A549 (cell line): ENCODE measurements at regions not wholly inside any gene's neighbourhood (a gene's known extent, or its start where the extent isn't known, plus 50 kb on each side); places are given as distances from the start of the nearest gene placed in this dataset.

Source experiments
- ATAC-seq, 2 experiments: fragments of 200-7000 bp in 1 of 2; fragments of >200 bp in 1 of 2; cut with Nextera tagmentation in 1 of 2; cut with Tn5 transposase in 1 of 2; 3 replicates each; pipeline versions ENCODE4 v1.8.0 to v1.9.1; 2018 to 2020; ENCODE audit warnings: mild to moderate bottlenecking in 1 of 2, moderate library complexity in 1 of 2
- CTCF ChIA-PET: fragments of 300-600 bp; sonication (Branson Sonifier 250); formaldehyde crosslinking; extraction: SDS; loops from one replicate; lab custom pipeline; 2021; ENCODE audit warnings: antibody characterized with exemption, inconsistent platforms; lab: Yijun Ruan, JAX
- POLR2A ChIA-PET: fragments of 350-600 bp; formaldehyde crosslinking; extraction: SDS; loops from one replicate; lab custom pipeline; 2021; ENCODE audit warnings: antibody characterized with exemption, inconsistent platforms; lab: Yijun Ruan, JAX
- DNase-seq, 2 experiments: peaks; one replicate each; pipeline versions ENCODE4 v3.0.0 to v3.0.0-alpha.2; 2011 to 2016; ENCODE audit warnings: low read depth in 1 of 2, low spot score in 1 of 2
- FAIRE-seq: peaks from 2 replicates; lab custom pipeline; 2011; peaks lifted over from hg19 to GRCh38; lab: Jason Lieb, UNC
- H3K27ac ChIP-seq, 2 experiments: fragments of >200 bp; sonication (Bioruptor Twin); formaldehyde crosslinking; 3 replicates each; pipeline ENCODE4 v1.5.1; 2016 to 2017
- H3K4me1 ChIP-seq: fragments of >200 bp; sonication (Bioruptor Twin); formaldehyde crosslinking; 3 replicates; pipeline ENCODE4 v1.6.1; 2016
- H3K4me2 ChIP-seq: fragments of >200 bp; sonication (Bioruptor Twin); formaldehyde crosslinking; 3 replicates; pipeline ENCODE4 v1.6.1; 2016
- H3K4me3 ChIP-seq: fragments of >200 bp; sonication (Bioruptor Twin); formaldehyde crosslinking; 3 replicates; pipeline ENCODE4 v1.5.1; 2016
- H3K9me3 ChIP-seq: fragments of >200 bp; sonication (Bioruptor Twin); formaldehyde crosslinking; 3 replicates; pipeline ENCODE4 v1.6.1; 2016
- CHD4 ChIP-seq: fragments of 200-600 bp; sonication (generic); IDR thresholded peaks from 2 replicates; pipeline ENCODE4 v1.6.1; 2016; ENCODE audit warnings: antibody characterized with exemption, mild to moderate bottlenecking, borderline replicate concordance
- EHF ChIP-seq: fragments of 250-450 bp; sonication (Bioruptor Pico); IDR thresholded peaks from 2 replicates; pipeline ENCODE4 v1.5.0; 2020; ENCODE audit warnings: mild to moderate bottlenecking
- ESRRA ChIP-seq: fragments of 150-350 bp; IDR thresholded peaks from 2 replicates; pipeline ENCODE4 v1.6.1; 2014; ENCODE audit warnings: mild to moderate bottlenecking, low read length, borderline replicate concordance
- FOSL2 ChIP-seq, 2 experiments: fragments of 450-650 bp in 1 of 2; fragments of >200 bp in 1 of 2; sonication (Bioruptor Twin) in 1 of 2; formaldehyde crosslinking; IDR thresholded peaks; 2 replicates each; pipeline versions ENCODE4 v1.5.0 to v1.6.1; 2016 to 2020; ENCODE audit warnings: mild to moderate bottlenecking in 1 of 2, moderate library complexity in 1 of 2
- JUNB ChIP-seq: fragments of >200 bp; sonication (Bioruptor Twin); formaldehyde crosslinking; IDR thresholded peaks from 2 replicates; pipeline ENCODE4 v1.6.1; 2016
- KDM1A ChIP-seq: fragments of 200-600 bp; sonication (generic); IDR thresholded peaks from 2 replicates; pipeline ENCODE4 v1.6.1; 2016; ENCODE audit warnings: low read depth, mild to moderate bottlenecking
- KDM5A ChIP-seq: fragments of 200-600 bp; sonication (generic); IDR thresholded peaks from 2 replicates; pipeline ENCODE4 v1.6.1; 2016; ENCODE audit warnings: antibody characterized with exemption, mild to moderate bottlenecking
- NFE2L2 ChIP-seq: fragments of 150-350 bp; conservative IDR thresholded peaks from 2 replicates; pipeline ENCODE4 v1.6.1; 2014; ENCODE audit warnings: low read length
- POLR2A ChIP-seq: IDR thresholded peaks from 2 replicates; pipeline ENCODE4 v1.6.1; 2012; ENCODE audit warnings: mild to moderate bottlenecking, low read length
- POLR2AphosphoS2 ChIP-seq: conservative IDR thresholded peaks from 2 replicates; pipeline ENCODE4 v1.6.1; 2012; ENCODE audit warnings: low read length, improper control_type of control experiment, inconsistent platforms
- RAD21 ChIP-seq, 2 experiments: fragments of >200 bp in 1 of 2; sonication (Bioruptor Twin) in 1 of 2; formaldehyde crosslinking in 1 of 2; IDR thresholded peaks in 1 of 2; conservative IDR thresholded peaks in 1 of 2; 2 replicates in 1 of 2; 3 replicates in 1 of 2; pipeline ENCODE4 v1.6.1; 2012 to 2018; ENCODE audit warnings: inconsistent platforms in 1 of 2
- RNF2 ChIP-seq: fragments of 200-600 bp; sonication (generic); IDR thresholded peaks from 2 replicates; pipeline ENCODE4 v1.6.1; 2016; ENCODE audit warnings: low read depth, mild to moderate bottlenecking, antibody characterized with exemption, moderate library complexity, borderline replicate concordance
- SREBF2 ChIP-seq: fragments of 450-650 bp; IDR thresholded peaks from 2 replicates; pipeline ENCODE4 v1.6.1; 2014; ENCODE audit warnings: mild to moderate bottlenecking, moderate library complexity
- ZC3H11A ChIP-seq: fragments of 450-650 bp; IDR thresholded peaks from 2 replicates; pipeline ENCODE4 v1.6.1; 2014; ENCODE audit warnings: antibody characterized with exemption, mild to moderate bottlenecking
- WGBS: methylation state at CpG from one replicate; pipeline ENCODE4 v1.1.6; 2017; ENCODE audit errors: missing lambda C conversion rate; 5-methylcytosine and 5-hydroxymethylcytosine counted together
- TF ChIP-seq, protein P1 (sequence below): fragments of 250-450 bp; sonication (Bioruptor Pico); IDR thresholded peaks from 2 replicates; pipeline ENCODE4 v1.5.0; 2021; ENCODE audit warnings: mild to moderate bottlenecking, moderate library complexity, borderline replicate concordance
- TF ChIP-seq, protein P2 (sequence below): fragments of 250-450 bp; sonication (Bioruptor Pico); IDR thresholded peaks from 2 replicates; pipeline ENCODE4 v1.5.0; 2020; ENCODE audit warnings: low read depth, mild to moderate bottlenecking, moderate library complexity
- TF ChIP-seq, protein P3 (sequence below): fragments of >200 bp; sonication (Bioruptor Twin); formaldehyde crosslinking; IDR thresholded peaks from 2 replicates; pipeline ENCODE4 v1.6.1; 2016
- TF ChIP-seq, protein P4 (sequence below): IDR thresholded peaks from 2 replicates; pipeline ENCODE4 v1.6.1; 2012
- TF ChIP-seq, protein P5 (sequence below): fragments of 150-350 bp; IDR thresholded peaks from 2 replicates; pipeline ENCODE4 v1.6.1; 2014; ENCODE audit warnings: low read depth, mild to moderate bottlenecking, low read length

DNA sequence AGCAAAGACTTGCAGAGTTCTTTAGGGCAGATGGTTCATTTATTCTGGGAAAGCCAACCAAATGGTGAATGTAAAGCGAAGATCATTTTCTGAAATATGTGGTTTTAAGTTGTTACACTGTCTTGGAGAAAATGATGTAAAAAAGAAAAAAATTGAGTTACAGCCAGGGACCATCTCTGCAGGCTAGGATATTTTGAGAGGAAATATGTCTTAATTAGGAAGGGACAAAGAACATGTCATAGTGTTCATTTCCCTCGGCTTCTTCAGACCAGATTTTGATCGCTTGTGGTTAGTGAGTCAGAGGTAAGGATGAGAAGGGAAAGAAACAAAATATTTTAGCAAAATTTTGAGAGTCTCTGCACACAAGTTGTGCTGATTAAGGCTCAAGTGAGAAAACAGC lies 59.0 kb upstream of the C1QTNF7 start:
- WGBS, result 33% methylated on average over 3 of the region's 3 CpGs
- Histone ChIP-seq H3K4me1 (no peaks in the 10 kb centered on the region), H3K27ac (no peak overlapping the region), H3K4me2 (no peak overlapping the region), H3K9me3 (no peaks in the 10 kb centered on the region), H3K4me3 (no peak overlapping the region)
- DNase-seq (no peak), ATAC-seq (no peak), FAIRE-seq (no peak)
- POLR2A ChIA-PET, result no interaction called here
- TF ChIP-seq, protein P1, sequence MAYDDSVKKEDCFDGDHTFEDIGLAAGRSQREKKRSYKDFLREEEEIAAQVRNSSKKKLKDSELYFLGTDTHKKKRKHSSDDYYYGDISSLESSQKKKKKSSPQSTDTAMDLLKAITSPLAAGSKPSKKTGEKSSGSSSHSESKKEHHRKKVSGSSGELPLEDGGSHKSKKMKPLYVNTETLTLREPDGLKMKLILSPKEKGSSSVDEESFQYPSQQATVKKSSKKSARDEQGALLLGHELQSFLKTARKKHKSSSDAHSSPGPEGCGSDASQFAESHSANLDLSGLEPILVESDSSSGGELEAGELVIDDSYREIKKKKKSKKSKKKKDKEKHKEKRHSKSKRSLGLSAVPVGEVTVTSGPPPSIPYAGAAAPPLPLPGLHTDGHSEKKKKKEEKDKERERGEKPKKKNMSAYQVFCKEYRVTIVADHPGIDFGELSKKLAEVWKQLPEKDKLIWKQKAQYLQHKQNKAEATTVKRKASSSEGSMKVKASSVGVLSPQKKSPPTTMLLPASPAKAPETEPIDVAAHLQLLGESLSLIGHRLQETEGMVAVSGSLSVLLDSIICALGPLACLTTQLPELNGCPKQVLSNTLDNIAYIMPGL, result no peak
- TF ChIP-seq, protein P2, sequence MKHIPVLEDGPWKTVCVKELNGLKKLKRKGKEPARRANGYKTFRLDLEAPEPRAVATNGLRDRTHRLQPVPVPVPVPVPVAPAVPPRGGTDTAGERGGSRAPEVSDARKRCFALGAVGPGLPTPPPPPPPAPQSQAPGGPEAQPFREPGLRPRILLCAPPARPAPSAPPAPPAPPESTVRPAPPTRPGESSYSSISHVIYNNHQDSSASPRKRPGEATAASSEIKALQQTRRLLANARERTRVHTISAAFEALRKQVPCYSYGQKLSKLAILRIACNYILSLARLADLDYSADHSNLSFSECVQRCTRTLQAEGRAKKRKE (CRISPR knock-in tag), result no peak
- no peak for TF ChIP-seq RNF2
- TF ChIP-seq KDM5A, result no peak
- TF ChIP-seq, protein P3, sequence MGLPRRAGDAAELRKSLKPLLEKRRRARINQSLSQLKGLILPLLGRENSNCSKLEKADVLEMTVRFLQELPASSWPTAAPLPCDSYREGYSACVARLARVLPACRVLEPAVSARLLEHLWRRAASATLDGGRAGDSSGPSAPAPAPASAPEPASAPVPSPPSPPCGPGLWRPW, result no peak
- TF ChIP-seq, protein P4, sequence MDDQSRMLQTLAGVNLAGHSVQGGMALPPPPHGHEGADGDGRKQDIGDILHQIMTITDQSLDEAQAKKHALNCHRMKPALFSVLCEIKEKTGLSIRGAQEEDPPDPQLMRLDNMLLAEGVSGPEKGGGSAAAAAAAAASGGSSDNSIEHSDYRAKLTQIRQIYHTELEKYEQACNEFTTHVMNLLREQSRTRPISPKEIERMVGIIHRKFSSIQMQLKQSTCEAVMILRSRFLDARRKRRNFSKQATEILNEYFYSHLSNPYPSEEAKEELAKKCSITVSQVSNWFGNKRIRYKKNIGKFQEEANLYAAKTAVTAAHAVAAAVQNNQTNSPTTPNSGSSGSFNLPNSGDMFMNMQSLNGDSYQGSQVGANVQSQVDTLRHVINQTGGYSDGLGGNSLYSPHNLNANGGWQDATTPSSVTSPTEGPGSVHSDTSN, result no peak
- TF ChIP-seq CHD4, result no peak
- no peak for TF ChIP-seq FOSL2 (IDR thresholded peaks at IDR 0.05)
- TF ChIP-seq FOSL2 (CRISPR knock-in tag; IDR thresholded peaks at IDR 0.05), result no peak
- no peak for TF ChIP-seq NFE2L2
- TF ChIP-seq, protein P5, sequence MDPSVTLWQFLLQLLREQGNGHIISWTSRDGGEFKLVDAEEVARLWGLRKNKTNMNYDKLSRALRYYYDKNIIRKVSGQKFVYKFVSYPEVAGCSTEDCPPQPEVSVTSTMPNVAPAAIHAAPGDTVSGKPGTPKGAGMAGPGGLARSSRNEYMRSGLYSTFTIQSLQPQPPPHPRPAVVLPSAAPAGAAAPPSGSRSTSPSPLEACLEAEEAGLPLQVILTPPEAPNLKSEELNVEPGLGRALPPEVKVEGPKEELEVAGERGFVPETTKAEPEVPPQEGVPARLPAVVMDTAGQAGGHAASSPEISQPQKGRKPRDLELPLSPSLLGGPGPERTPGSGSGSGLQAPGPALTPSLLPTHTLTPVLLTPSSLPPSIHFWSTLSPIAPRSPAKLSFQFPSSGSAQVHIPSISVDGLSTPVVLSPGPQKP, result no peak
- no peak for TF ChIP-seq KDM1A
- TF ChIP-seq ZC3H11A, result no peak
- no peak for TF ChIP-seq POLR2AphosphoS2
- CTCF ChIA-PET, result no interaction called here

DNA sequence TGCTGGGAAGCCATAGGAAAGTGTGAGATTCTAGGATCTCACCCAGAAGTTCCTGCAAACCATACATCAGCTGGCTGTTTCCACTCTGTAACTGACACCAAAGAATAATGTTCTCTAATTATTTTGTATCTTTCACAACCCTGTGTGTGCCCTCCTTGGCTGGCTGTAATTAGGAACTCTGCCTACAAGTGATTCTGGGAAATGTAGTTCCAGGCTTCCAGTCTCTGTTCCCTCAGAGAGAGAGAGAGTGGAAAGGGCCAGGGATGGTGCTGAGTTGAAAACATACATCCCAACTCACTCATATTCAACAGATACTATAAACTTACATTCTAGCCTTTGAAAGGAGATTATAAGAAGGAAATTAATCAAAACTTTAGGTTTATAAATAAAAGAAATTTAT lies 57.5 kb upstream of the C1QTNF7 start:
- Histone ChIP-seq H3K4me3 (no peak overlapping the region), H3K4me1 (no peaks in the 10 kb centered on the region), H3K27ac (no peak overlapping the region), H3K4me2 (no peak overlapping the region), H3K9me3 (no peaks in the 10 kb centered on the region)
- no peak for FAIRE-seq
- TF ChIP-seq EHF (CRISPR knock-in tag) (no peak), RAD21 (conservative IDR thresholded peaks at IDR 0.05 in 1 of 2, IDR thresholded peaks at IDR 0.05 in 1 of 2) (no peak), POLR2A (no peak), ESRRA (no peak), JUNB (no peak)
- POLR2A ChIA-PET, result no interaction called here
- CTCF ChIA-PET, result no interaction called here
- DNase-seq, result no peak
- no peak for ATAC-seq

DNA sequence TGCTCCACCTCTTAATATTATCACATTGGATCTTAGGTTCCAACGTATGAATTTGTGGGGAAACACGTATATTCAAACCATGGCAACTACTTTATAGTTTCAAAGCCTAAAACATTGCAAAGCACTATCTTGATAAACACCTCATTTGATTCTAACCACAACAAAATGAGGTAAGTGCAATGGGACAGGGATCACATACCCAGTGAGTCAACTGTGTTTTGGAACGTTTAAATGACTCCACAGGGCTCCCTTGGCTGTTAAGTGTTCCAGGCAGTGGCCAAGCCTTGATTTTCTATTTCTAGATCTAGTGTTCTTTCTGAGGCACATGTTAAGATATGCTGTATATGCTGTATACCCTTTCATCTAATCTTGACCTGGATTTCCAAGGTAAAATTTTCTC lies 54.5 kb upstream of the C1QTNF7 start:
- H3K4me3 ChIP-seq, result no peak overlapping the region
- POLR2A ChIA-PET, result no interaction called here
- no peak for TF ChIP-seq SREBF2
- H3K4me1 ChIP-seq, result peaks cover 19% of the 10 kb centered on the region
- ATAC-seq, result no peak
- no peak overlapping the region for H3K4me2 ChIP-seq
- CTCF ChIA-PET, result no interaction called here
- WGBS, result 57% methylated on average over 3 of the region's 3 CpGs
- DNase-seq, result no peak
- no peak overlapping the region for H3K27ac ChIP-seq
- no peak for FAIRE-seq
- no peaks in the 10 kb centered on the region for H3K9me3 ChIP-seq
